PC-9 (cell line): ENCODE measurements at regions not wholly inside any gene's neighbourhood (a gene's known extent, or its start where the extent isn't known, plus 50 kb on each side); places are given as distances from the start of the nearest gene placed in this dataset.

Experiments
- CTCF ChIP-seq: fragments of 200-600 bp; sonication (generic); conservative IDR thresholded peaks from 2 replicates; pipeline ENCODE4 v1.6.1; 2017; ENCODE audit warnings: mixed run types, antibody characterized with exemption, mild to moderate bottlenecking, moderate library complexity
- EZH2 ChIP-seq: fragments of 200-600 bp; sonication (generic); IDR thresholded peaks from 2 replicates; pipeline ENCODE4 v1.8.0; 2017; ENCODE audit warnings: antibody characterized with exemption, low read depth

- TF ChIP-seq EZH2 (no peak), CTCF (no peak)
Measured at GRCh38 chr3:23062982-23063381, 140.1 kb upstream of the UBE2E2 start.
